Effector memory CD4-positive, alpha-beta T cell (primary cell): ENCODE measurements at regions not wholly inside any gene's neighbourhood (a gene's known extent, or its start where the extent isn't known, plus 50 kb on each side); places are given as distances from the start of the nearest gene placed in this dataset.

ENCODE experiments used
- DNase-seq, 3 donors: peaks; one replicate each; pipeline ENCODE4 v3.0.0-alpha.2; 2020
- H3K27ac ChIP-seq: 2 replicates; pipeline ENCODE4 v1.7.0; 2013; ENCODE audit warnings: mild to moderate bottlenecking, low read length, moderate library complexity; ENCODE audit not compliant: insufficient read depth, poor library complexity, severe bottlenecking
- H3K27me3 ChIP-seq: replicated peaks from 2 replicates; pipeline ENCODE4 v1.7.0; 2013; ENCODE audit warnings: mild to moderate bottlenecking, low read length; ENCODE audit not compliant: insufficient read depth, control insufficient read depth, poor library complexity, severe bottlenecking
- H3K36me3 ChIP-seq: 2 replicates; pipeline ENCODE4 v1.7.0; 2013; ENCODE audit warnings: mild to moderate bottlenecking, low read length, moderate library complexity; ENCODE audit not compliant: control insufficient read depth, insufficient read depth
- H3K4me1 ChIP-seq: 2 replicates; pipeline ENCODE4 v1.7.0; 2013; ENCODE audit warnings: low read length, mild to moderate bottlenecking; ENCODE audit not compliant: control insufficient read depth, insufficient read depth, poor library complexity, severe bottlenecking
- H3K4me3 ChIP-seq: 2 replicates; pipeline ENCODE4 v1.7.0; 2013; ENCODE audit warnings: low read length, low read depth, mild to moderate bottlenecking; ENCODE audit not compliant: insufficient read depth, poor library complexity, severe bottlenecking
- H3K9me3 ChIP-seq: 2 replicates; pipeline ENCODE4 v1.7.0; 2013; ENCODE audit warnings: mild to moderate bottlenecking, low read length, moderate library complexity; ENCODE audit not compliant: control insufficient read depth

DNA sequence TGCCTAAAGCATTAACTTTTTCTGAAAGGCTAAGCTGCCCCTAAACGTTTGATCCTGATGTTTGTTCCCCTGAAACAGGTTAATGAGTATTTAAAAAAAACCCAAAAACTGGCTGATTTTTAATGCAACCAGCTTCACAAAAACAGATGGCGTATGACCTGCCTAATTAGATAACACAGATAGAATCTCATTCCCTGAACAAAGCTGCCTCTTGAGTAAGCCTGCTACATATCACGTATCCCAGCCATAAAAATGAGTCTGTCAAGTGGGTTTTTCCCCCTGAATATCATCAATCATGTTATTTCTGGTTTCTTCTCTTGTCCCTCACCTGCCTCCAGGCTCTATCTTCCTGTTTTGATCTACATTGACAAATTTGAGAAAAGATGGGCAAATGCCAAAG is 154.2 kb upstream of the FAM9B start:
- no peak for DNase-seq
- Histone ChIP-seq H3K27ac (no peak overlapping the region), H3K4me1 (no peaks in the 10 kb centered on the region), H3K4me3 (no peak overlapping the region), H3K9me3 (no peaks in the 10 kb centered on the region), H3K36me3 (no peaks in the 10 kb centered on the region), H3K27me3 (no peaks in the 10 kb centered on the region)

DNA sequence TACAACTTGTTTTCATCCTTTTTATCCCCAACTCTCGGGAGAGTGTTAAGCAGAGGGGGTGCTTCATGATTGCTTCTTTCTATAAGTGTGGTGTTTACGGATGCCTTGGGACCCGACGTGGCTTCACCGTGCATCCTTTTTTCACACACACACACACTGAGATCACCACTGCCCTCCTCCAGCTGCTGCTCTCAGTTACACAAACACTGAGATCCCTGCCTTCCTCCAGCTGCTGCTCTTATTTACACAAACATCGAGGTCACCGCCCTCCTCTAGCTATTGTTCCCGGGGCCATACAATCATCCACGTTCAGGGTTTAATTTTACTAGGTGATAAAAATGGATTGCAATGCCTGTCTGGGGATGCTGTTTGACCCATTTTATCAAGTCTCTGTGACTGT is 155.4 kb upstream of the FAM9B start:
- Histone ChIP-seq H3K4me3 (no peak overlapping the region), H3K36me3 (no peaks in the 10 kb centered on the region), H3K4me1 (no peaks in the 10 kb centered on the region), H3K27me3 (no peaks in the 10 kb centered on the region), H3K27ac (no peak overlapping the region), H3K9me3 (no peaks in the 10 kb centered on the region)
- DNase-seq: no peak

DNA sequence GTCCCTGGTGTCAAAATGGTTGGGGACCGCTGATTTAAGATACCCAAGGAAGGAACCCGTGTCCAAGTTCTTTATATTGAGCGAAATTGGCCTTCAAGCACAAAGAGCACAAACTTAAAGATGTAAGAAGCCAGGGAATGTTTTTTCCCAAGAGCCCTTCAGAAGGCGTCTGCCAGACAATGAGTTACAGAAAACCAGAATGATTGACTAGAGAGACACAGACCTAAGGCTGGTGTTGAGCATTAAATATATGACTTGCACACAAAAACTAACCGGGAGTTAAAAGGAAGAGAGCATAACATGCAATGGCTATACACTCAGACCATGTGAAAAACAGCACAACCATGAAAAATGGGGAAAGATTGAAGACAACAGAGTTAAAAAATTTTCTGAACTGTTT is 157.5 kb upstream of the FAM9B start:
- Histone ChIP-seq H3K27me3 (no peaks in the 10 kb centered on the region), H3K27ac (no peak overlapping the region), H3K4me1 (no peaks in the 10 kb centered on the region), H3K4me3 (no peak overlapping the region), H3K36me3 (no peaks in the 10 kb centered on the region), H3K9me3 (no peaks in the 10 kb centered on the region)
- DNase-seq: no peak

DNA sequence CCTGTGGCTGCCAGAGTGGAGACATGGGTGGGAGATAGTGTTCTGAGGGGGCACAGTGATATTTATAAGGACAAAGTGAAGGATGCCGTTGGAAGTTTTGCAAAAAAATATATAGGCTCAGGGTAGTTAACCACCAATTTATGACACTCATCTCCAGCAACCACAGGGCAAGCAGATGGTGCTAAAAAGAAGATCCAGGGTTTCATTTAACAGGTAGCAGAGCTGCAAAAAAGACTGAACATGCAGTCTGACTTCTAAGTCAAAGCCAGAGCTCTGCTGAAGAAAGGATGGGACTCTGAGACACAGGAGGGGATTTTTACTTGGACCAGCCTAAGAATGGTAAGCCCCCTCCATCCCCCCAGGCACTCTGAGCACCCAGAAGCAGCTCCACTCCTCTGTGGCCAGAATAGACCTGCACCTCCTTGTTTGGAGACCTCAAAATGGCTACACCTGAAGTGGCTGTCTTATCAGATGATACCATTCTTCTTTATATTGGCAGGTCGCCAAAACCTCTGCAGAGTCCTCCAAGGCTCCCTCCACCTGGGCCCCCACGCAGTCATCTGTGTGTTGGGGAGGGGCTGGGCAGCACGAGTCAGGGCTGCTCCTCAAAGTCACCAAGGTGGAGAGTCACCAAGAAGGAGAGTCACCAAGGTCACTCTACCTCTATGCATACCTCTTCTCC is 161.4 kb upstream of the FAM9B start:
- no peaks in the 10 kb centered on the region for H3K4me1 ChIP-seq
- no peaks in the 10 kb centered on the region for H3K27me3 ChIP-seq
- DNase-seq: no peak
- no peak overlapping the region for H3K4me3 ChIP-seq
- H3K27ac ChIP-seq: no peak overlapping the region
- no peaks in the 10 kb centered on the region for H3K36me3 ChIP-seq
- H3K9me3 ChIP-seq: no peaks in the 10 kb centered on the region

DNA sequence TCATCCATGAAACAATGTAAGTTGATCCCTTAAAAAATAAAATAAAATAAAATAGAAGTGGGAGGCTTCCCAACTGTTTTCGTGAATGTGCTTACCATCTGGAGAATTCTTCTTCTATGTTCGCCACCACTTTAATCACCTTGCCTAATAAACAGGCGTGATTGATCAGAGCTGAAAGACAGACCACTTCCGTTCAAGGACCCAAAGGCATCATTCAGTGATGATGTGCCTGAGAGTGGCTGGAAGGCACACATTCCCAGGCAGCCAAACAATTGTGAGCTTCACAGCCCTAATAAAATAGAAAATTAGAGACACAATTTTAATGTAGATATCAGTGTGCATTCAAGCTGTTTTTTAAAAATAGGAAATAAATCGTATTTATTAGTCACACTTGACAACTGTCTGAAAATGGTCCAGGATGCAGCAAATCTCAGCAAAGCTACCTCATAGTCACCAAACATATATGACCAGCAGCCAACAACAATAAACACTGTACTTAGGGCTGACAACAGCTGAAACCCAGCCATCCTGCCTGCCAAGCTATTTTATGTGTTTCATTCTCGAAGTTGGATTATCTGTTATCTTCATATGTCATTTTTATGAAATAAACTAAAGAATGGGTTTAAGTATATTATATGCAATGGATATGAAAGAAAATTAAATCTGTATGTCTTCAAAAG is 163.2 kb upstream of the FAM9B start:
- Histone ChIP-seq H3K9me3 (no peaks in the 10 kb centered on the region), H3K36me3 (no peaks in the 10 kb centered on the region), H3K4me1 (no peaks in the 10 kb centered on the region), H3K4me3 (no peak overlapping the region), H3K27me3 (no peaks in the 10 kb centered on the region), H3K27ac (no peak overlapping the region)
- DNase-seq: no peak

DNA sequence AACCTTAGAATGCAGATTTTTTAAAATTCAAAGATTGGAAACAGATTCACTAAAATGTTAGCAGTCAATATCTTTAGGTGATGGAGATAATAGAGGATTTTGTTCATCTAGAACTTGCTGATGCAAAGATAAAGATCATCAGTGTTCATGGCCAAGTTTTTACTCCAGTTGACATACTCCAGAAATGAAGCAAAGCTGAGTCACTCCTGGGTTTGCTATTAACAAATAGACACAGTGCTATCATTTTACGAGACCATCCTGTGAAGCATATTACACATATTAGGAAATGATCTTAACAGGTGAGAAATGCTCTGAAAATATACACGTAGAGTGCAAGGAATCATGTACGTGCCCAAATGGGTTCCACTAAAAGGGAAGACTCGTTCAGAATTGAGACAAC is 170.6 kb upstream of the FAM9B start:
- no peak overlapping the region for H3K27ac ChIP-seq
- no peak overlapping the region for H3K4me3 ChIP-seq
- H3K4me1 ChIP-seq: no peaks in the 10 kb centered on the region
- no peaks in the 10 kb centered on the region for H3K27me3 ChIP-seq
- H3K36me3 ChIP-seq: no peaks in the 10 kb centered on the region
- H3K9me3 ChIP-seq: no peaks in the 10 kb centered on the region
- DNase-seq: no peak

DNA sequence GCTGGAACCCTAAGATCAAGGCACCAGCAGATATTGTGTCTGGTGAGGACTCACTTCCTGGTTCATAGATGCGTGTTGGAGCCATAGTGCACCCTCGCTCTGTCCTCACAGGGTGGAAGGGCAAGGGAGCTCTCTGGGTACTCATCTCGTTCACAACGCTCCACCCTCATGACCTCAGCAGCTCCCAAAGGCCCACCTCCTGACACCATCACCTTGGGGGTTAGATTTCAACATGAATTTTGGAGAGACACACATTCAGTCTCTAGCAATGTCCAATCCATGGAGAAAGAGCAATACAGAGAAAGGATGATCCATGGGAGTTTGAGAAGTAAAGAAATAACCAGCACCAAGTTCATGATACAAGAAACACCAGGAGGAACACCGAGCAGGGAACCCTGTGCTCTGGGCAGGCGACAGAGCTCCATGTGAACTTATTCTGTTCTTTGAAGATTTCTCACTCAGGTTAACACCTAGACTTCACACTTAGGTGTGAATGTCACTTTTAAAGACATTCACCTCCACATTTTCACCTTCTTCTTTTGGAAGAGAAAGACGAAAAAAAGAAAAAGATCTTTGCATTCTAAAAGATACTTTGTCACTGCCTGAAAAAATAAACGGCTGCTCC is 171.8 kb upstream of the FAM9B start:
- Histone ChIP-seq H3K27ac (no peak overlapping the region), H3K9me3 (no peaks in the 10 kb centered on the region), H3K36me3 (no peaks in the 10 kb centered on the region), H3K4me1 (no peaks in the 10 kb centered on the region), H3K4me3 (no peak overlapping the region), H3K27me3 (no peaks in the 10 kb centered on the region)
- no peak for DNase-seq

DNA sequence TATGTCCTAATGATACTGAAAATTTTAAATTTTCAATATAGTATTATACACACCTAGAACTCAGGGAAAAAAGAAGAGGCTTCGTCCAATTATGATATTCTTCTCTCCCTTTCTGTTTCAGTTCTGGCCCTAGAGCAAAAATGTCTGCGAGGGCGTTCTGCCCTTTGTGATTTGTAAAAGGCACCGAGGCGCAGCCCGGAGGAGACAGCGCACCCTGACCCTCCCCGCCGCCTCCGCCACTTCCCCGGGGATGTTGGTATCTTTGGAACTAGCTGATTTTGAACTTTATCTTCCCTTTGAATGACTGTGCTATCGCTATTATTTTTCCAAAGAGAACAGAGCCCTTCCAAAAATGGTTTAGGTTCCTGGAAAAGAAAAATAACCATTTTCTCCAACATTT is 173.2 kb upstream of the FAM9B start:
- DNase-seq: no peak
- Histone ChIP-seq H3K27ac (no peak overlapping the region), H3K4me3 (no peak overlapping the region), H3K9me3 (no peaks in the 10 kb centered on the region), H3K36me3 (no peaks in the 10 kb centered on the region), H3K4me1 (no peaks in the 10 kb centered on the region), H3K27me3 (no peaks in the 10 kb centered on the region)

DNA sequence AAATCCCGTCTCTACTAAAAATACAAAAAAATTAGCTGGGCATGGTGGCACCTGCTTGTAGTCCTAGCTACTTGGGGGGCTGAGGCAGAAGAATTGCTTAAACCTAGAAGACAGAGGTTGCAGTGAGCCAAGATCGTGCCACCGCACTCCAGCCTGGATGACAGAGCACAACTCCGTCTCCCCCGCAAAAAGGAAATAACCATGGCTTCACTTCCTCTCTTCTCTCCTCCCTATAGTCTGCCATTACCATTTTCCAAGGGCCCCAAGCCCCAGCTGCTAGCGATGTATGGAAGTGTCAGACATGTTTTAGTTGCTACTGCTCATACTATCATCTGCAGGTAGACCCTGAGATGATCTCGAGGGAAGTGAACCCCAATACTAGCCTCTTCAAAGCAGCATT is 177.3 kb upstream of the FAM9B start:
- H3K36me3 ChIP-seq: no peaks in the 10 kb centered on the region
- H3K4me1 ChIP-seq: no peaks in the 10 kb centered on the region
- no peak overlapping the region for H3K4me3 ChIP-seq
- no peak overlapping the region for H3K27ac ChIP-seq
- no peaks in the 10 kb centered on the region for H3K9me3 ChIP-seq
- no peak for DNase-seq
- no peaks in the 10 kb centered on the region for H3K27me3 ChIP-seq

DNA sequence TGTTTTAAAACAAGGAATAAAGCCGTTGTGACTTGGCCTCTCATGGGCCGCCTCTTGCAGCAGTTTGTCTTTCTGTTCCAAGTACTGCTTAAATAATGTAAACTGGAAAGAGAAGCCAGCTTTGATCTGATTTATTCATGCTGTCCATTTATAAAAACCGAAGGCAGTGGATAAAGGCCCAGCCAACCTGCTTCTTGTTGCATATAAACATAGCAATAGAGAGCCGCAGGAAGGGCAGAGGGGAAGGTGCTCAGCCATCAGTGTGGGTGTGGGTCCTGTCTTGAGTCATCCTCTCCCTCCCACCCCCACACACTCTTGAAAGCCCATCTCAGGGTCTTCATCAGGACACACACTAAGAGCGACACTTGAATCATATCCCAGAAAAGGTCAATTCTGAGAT is 187.9 kb upstream of the FAM9B start:
- H3K9me3 ChIP-seq: no peaks in the 10 kb centered on the region
- no peak overlapping the region for H3K4me3 ChIP-seq
- DNase-seq: no peak
- no peaks in the 10 kb centered on the region for H3K36me3 ChIP-seq
- H3K4me1 ChIP-seq: no peaks in the 10 kb centered on the region
- H3K27ac ChIP-seq: no peak overlapping the region
- no peaks in the 10 kb centered on the region for H3K27me3 ChIP-seq
